HG03196 (cell line): ENCODE measurements at regions not wholly inside any gene's neighbourhood (a gene's known extent, or its start where the extent isn't known, plus 50 kb on each side); places are given as distances from the start of the nearest gene placed in this dataset.

Experiments used
- ATAC-seq: cut with Tn5 transposase; IDR thresholded peaks from one replicate; pipeline ENCODE4 v1.9.1; 2021; ENCODE audit not compliant: unreplicated experiment

DNA sequence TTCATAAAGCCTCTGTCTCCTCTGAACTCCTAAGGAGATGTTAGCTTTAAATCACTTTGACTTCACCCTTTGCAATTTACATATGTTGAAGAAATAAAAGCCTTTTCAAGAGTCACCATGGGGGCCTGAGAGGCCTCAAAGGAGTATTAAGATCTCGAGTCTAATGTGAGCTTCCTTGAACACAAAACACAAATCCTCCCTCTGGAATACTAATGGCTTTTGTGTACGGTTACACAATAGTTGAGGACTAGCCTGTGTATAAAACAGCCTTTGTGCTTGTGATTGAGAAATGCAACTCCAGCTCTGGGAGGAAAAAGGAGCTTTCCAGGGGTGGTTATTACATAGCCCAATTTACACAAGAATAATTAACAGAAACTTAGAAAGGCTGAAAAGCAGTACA lies 1140.2 kb downstream of the CDH11 start:
- no peak for ATAC-seq

DNA sequence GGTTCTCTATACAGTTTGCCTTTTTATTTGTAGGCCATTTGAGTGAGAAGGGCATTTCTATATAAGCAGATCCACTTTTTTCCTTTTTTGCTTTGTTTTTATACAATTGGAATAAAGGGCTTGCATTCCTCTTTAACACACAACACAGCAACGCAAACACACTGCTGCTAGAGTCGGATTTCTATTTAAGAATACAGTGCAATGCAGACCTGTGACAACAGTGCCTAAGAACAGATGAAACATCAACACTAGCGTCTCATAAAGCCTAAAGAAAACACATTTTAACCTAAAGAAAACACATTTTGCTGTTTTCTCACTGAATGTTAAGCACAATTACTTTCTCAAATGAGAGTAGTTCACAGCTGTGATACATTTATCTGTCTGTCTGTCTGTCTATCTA lies 1141.1 kb downstream of the CDH11 start:
- no peak for ATAC-seq

DNA sequence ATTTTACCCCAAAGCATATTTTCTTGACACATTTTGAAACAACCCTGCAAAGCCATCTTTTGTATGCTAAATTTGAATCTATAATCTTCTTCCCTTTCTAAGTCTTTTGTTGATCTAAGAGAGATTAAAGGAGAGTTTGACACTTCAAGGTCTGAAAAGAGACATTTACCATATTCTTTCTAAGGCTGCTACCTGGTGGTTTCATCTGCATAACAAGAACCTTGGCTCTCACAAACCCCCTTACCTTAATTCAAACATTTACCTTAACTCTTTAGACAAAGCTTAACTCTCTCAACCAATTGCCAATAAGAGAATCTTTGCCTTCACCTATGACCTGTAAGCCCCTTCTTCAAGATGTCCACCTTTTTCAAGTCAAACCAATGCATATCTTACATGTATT lies 1143.6 kb downstream of the CDH11 start:
- no peak for ATAC-seq

DNA sequence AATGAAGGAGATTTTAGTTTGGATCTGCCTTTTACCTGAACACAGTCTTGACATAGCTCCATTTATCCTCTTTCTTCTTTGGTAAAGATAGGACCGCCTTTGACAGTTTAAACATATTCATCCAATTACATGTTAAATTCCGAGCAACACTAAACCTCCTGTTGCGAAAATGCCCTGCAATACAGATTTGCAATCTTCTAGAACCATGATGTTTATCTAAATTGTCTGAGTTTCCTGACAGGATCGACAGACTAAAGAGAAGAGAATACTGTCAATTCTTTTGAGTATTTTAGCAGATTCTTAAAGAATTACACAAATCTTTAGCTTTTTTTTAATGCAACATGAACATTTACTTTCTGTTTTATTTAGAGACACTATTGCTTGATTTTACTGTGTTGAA lies 1145.5 kb downstream of the CDH11 start:
- ATAC-seq, result no peak

DNA sequence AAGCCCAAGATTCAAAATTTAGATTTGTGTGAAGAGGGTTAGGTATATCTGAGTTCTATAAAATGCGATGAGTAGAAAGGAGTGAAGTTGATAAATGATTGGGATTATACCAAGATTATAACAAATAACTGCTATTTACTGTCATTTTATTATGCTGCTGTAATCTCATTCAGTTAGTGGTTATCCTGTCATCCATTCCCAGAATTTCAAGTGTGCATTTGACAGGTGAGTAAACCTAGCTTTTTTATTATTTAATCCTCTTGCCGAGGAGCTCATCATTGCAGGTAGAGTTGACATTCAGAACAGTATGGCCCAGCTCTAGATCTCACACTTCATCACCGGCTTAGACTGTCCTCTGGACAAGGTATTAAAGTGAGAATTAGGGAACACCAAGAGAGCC lies 1146.2 kb downstream of the CDH11 start:
- ATAC-seq, result no peak

DNA sequence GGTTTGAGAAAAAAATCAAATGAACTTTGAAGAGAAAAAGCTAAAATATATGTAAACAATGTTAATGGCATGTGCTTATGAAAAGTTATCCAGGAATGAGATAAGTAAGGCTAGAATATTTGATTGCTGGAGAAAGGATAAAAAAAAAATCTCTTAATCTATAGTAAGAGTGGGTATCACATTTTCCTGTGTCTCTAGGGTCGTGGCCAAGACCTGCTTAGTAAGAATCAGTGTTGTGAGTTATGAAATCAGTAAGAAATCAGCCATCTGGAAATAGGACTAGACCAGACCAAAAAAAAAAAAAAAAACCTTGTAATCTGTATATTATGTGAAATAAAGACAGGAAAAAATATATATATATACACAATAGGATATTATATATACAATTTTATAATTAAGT lies 1153.9 kb downstream of the CDH11 start:
- no peak for ATAC-seq

DNA sequence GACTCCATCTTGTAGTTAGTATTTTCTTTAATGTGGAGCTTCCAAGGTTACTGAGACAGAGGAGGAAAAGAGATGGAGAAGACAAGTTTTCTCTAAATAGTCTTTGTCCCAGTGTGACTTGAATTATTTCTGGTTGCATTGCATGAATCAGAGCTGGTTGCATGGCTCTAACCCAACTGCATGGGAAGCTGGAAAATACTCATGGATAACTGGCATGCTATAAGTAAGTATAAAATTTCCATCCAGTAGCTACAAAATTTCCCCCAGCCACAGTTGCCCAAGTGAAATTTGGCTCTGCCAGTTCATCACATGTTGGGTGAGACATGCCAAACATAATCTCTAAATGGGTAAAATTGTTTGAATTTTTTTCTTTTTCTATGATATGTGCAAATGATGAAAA lies 1161.5 kb downstream of the CDH11 start:
- ATAC-seq, result no peak

DNA sequence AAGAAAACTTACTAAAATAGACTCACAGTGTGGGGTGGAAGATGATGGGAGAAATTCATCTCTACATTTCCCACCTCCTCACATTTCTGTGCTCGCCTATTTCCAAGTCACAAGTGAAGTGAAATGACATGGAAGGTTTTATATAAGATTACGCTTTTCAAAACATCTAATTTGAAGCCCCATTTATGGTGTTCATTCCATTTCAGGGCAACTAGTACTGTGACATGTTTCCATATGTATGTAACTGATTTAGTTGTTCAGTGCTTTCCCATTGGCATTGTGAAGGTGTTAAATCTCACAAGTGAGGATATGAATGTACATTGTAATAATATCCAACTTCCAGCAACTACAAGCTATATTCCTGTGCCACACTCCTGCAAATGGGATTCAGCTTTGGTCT lies 1174.8 kb downstream of the CDH11 start:
- ATAC-seq, result no peak

DNA sequence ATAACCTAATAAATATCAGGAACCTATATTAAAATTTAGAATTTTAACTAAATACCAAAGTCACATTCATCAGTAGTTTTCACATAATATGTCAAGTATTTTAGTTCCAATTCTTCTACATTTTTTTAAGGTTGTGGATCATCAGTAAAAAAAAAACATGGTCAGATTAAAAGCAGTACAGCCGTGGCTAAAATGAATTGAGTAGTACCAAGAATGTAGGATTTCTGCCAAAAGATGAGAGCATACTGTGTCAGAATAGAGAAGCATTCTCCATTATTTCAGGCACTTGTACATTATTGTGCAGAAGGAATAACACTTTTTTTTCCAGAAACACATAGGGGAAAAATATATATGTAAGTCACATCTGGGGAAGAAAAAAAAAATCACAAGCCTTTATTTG lies 1176.1 kb downstream of the CDH11 start:
- no peak for ATAC-seq

DNA sequence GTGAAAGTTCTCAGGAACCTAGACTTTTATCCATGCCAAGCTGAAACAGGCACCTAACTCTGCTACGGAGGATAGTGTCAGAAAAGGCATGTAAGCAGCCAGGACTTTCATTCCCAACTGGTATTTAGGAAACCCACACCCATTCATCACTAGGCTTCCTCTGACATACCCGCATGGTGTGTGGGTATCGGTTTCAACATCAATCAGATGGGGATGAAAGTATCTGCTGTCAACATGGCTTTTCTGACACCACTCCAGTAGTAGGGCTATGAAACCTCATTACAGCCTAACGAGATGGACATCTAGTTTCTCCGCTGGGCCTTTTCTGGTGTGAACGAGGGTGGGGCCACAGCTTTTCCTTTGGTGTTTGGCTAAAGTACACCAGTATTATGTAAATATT lies 1178.3 kb downstream of the CDH11 start:
- ATAC-seq, result no peak

DNA sequence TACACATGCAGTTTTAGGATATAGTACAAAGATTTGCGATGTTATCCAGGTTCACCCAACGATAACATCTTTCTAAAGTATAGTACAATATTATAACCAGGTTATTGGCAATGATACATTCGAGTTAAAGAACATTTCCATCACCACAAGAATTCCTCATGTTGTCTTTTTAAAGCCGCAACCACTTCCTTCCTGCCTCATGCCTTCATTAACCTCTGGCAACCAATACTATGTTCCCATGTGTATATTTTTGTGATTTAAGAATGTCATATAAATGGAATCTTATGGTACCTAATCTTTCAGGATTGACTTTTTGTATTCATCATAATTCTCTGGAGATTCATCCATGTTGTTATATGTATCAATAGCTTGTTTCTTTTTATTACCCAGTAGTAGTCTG lies 1183.2 kb downstream of the CDH11 start:
- no peak for ATAC-seq

DNA sequence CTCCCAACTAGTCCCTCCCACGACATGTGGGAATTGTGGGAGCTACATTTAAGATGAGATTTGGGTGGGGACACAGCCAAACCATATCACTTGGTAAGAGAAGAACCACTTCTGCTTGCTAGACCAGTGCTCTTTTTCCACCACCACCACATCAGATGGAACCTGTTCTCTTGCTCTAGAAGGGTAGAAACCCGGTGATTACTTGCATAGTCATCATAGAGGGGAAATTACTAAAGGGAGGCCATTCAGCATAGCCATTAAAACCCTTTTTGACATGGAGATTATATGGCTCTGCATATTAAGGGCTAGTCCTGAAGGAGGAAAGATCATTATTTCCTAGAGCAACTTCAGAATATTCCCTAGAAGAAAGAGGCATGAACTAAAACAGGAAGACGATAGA lies 1188.0 kb downstream of the CDH11 start:
- no peak for ATAC-seq

DNA sequence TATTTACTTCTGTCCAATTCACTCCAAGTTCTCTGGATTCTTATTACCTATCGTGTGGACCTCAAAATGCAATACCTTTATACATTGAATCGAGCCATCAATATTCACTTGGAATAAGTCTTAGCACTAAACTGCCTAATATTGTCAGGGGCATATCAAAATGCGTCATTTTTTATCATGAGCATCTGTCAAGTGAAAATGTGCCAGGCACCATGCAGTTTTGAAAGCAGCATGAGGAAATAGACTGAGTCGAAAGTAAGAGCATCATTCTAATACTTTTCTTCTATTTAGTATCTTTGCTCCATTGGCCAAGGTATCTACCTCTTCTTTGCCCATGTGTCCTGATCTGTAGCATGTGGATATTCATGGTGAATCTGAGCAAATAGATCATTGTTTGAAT lies 1193.4 kb downstream of the CDH11 start:
- ATAC-seq, result no peak

DNA sequence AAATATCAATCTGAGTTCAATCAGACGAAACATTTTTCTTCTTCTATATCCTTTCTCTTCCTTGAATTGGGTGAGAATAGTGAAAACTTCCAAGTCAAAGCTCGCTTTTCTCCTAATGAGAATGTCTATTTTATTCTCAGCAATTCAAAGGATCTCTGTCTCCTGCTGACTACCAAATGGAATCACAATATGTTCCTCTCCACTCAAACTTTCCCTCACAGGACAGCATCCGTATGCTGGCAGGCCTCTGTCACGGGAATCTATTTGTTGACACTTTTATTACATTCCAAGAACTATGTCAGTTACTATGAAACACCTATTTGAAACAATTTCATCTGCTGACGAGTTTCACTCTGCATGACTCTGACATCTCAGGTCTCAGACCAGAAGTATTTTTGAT lies 1196.6 kb downstream of the CDH11 start:
- no peak for ATAC-seq

DNA sequence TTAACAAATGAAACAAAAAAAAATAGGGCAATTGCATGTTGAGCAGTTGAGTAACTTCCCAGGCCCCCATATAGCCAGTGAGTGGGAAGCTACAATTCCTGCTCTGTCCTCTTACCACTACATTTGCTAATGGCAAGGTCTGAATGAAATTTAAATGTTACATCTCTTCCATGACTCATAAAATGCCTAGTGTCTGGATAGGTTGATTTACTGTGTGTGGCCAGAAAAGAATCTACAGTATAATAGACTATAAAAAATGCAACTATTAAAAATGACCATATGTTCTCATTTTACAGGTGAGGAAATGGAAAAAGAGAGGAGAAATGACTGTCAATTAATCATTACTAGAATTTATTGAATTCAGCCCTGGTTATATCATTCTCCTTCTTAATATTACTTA lies 1199.3 kb downstream of the CDH11 start:
- no peak for ATAC-seq

DNA sequence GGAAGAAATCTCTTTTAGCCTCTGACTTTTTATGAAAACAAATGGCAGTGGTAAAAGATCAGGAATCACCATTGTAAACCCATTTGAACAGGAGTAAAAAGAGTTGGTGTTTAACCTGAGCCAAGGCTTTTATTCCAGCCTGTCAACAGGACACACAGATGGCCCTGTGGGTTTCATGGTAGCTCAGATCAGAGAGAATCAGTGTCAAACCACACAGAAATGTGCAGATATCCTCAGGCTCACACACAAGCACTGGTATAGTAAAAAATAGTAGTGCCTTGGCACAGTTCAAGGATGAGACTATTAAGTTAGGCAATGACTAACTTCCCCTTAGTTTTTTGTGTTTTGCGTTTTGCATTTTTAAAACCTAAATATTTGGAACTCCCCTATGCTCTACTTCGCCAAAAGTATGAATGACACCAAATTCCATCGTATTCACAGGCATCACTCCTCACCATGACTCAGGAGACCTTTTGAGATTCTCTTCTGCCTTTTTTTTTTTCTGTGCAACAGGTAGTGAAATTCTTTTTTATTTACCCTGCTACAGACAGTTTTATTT lies 1200.0 kb downstream of the CDH11 start:
- no peak for ATAC-seq

DNA sequence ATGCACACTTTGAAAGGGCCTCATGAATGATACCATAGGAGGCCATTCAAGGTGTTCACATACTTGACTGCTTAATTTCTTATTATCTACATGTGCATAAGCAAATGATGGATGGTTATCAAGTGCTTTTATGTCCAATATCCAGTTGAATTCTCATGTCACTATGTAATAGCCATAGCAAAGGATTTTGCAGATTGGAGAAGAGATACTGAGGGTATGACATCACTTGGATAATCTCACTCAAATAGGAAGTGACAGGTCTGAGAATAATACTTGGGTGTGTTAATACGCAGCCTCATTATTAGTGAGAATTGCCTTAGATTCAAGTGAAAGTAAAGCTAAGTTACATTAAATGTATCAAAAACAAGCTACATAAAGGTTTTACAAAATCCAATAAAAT lies 1208.6 kb downstream of the CDH11 start:
- ATAC-seq, result no peak

DNA sequence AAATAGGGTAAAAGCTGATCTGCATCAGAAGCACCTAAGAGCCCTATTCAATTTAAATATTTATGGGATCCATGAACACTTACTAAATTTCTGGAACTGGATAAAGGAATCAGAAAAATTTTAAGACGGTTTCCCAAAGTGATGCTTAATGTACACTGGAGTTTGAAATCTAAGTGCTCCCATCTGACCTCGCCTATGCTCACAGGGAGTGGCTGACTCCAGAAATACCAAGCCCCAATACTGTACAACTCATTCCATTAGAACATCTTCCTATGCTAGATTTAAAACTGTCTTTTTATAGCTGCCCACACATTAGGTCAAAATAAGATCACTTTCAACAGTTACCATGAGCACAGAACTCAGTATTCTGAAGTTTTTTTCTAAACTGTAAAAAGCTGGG lies 1214.6 kb downstream of the CDH11 start:
- no peak for ATAC-seq

DNA sequence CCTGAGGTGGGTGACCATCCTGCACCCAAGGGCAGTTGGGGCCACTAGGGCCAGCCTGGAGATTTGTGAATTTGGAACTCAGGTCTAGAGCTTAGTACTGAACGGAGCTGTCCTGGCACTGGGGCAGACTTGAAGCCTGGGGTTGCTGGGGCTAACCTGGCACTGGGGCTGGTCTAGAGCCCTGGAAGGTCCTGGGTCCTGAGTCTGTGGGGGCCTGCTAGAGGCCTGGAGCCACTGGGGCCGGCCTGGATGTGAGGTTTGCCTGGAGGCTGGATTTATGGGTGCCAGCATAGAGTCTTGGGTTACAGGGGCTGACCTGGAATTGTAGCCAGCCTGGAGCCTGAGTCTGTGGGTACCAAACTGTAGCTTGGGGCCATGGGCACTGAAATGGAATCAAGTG lies 1216.9 kb downstream of the CDH11 start:
- ATAC-seq, result no peak

DNA sequence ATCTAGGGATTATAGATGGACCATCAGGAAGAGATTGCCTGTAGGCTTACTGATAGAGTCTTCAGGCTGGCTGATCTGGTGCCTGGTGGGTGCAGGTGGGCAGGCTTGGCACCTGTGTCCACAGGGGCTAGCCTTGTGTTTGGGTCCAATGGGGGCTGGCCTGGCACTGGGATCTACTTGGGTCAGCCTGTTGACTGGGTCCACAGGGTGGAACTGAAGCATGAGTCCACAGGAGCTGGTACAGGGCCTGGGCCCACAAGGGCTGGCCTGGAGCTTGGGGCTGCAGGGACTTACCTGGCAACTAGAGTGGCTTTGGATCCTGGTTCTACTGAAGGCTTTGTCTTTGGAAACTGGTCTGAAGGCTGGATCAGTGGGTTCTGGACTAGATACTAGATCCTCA lies 1217.7 kb downstream of the CDH11 start:
- no peak for ATAC-seq

DNA sequence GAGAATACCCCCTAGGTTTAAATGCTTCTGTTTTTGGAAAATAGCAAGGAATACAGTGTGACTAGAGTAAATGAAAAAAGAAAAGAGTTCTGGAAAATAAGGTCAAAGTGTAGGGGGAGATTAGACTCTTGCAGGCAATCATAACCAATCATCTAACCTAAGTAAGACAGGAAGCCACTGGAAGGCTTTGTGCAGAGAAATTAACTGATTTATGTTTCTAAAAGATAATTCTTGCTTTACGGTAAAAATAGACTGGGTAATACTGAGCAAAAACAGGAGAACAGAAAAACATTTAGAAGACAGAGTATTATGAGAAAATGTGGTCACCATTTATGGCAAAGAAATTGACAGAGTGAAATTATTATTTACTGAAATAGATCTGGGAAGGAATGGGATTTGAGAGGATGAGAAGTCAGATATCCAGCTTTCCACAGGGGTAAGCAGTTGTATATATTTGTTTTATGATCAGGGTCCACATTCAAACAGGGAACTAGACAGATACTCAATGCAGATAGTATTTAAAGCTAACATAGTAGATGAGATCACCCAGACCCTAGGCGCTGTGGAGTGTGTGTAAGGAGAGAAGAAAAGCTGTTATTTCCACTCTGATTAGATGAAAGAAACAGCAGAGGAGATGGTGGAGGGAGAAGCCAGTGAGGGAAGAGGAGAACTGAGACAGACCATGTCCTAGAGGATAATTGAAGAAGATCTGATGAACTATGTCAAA lies 1225.3 kb downstream of the CDH11 start:
- no peak for ATAC-seq

DNA sequence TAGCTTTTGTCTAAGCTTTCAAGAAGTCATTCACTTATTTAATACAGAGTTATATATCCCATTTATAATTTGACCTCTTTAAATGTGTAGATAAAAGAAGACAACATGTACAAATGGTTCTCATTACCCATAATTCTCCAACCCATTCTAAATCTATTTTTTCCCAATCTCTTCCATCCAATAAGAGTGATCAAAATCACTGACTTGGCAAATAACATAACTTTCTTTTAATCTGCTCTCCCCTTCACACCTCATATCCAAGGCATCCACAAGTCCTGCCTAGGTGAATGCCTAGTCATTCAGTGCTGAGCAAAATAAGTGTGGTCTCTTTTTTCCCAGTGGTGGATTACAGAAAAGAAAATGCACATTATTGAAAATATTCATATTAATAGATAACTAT lies 1231.1 kb downstream of the CDH11 start:
- no peak for ATAC-seq

DNA sequence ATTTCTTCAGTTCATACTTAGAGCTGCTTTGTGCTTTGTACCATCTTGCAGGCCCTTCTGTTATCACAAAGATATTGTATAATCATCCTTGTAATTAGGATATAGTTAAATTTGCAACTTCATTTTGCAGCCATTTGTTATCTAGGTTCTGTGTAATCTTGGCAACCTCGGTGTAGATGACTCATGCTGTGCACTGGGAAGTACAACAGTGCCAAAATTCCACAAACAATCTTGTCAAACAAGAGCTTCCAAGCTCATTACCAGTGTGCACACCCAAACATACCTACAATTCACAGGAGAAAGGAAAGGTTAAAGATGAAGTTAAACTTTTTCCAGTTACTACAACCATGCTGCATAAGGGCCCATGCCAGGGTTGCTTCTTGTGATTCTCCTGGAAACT lies 1231.8 kb downstream of the CDH11 start:
- no peak for ATAC-seq
